A549 (cell line): ENCODE measurements at regions not wholly inside any gene's neighbourhood (a gene's known extent, or its start where the extent isn't known, plus 50 kb on each side); places are given as distances from the start of the nearest gene placed in this dataset.

Experiments used
- EP300 ChIP-seq, 2 experiments: fragments of >200 bp; sonication (Bioruptor Twin); formaldehyde crosslinking; IDR thresholded peaks; 2 replicates in 1 of 2; 3 replicates in 1 of 2; pipeline ENCODE4 v1.6.1; 2016 to 2017
- JUN ChIP-seq, 2 experiments: fragments of >200 bp; sonication (Bioruptor Twin); formaldehyde crosslinking; IDR thresholded peaks; 2 replicates in 1 of 2; 3 replicates in 1 of 2; pipeline ENCODE4 v1.6.1; 2016 to 2017
- JUNB ChIP-seq: fragments of >200 bp; sonication (Bioruptor Twin); formaldehyde crosslinking; IDR thresholded peaks from 2 replicates; pipeline ENCODE4 v1.6.1; 2016
- KDM1A ChIP-seq: fragments of 200-600 bp; sonication (generic); IDR thresholded peaks from 2 replicates; pipeline ENCODE4 v1.6.1; 2016; ENCODE audit warnings: low read depth, mild to moderate bottlenecking
- MAFK ChIP-seq: fragments of 450-650 bp; IDR thresholded peaks from 2 replicates; pipeline ENCODE4 v1.6.1; 2014; ENCODE audit not compliant: partially characterized antibody
- MYC ChIP-seq: IDR thresholded peaks from 2 replicates; pipeline ENCODE4 v1.6.1; 2012; ENCODE audit warnings: mild to moderate bottlenecking, inconsistent platforms, low read length, improper control_type of control experiment, borderline replicate concordance
- NFE2L2 ChIP-seq: fragments of 150-350 bp; conservative IDR thresholded peaks from 2 replicates; pipeline ENCODE4 v1.6.1; 2014; ENCODE audit warnings: low read length
- POLR2A ChIP-seq: IDR thresholded peaks from 2 replicates; pipeline ENCODE4 v1.6.1; 2012; ENCODE audit warnings: mild to moderate bottlenecking, low read length
- RAD21 ChIP-seq, 2 experiments: fragments of >200 bp in 1 of 2; sonication (Bioruptor Twin) in 1 of 2; formaldehyde crosslinking in 1 of 2; IDR thresholded peaks in 1 of 2; conservative IDR thresholded peaks in 1 of 2; 2 replicates in 1 of 2; 3 replicates in 1 of 2; pipeline ENCODE4 v1.6.1; 2012 to 2018; ENCODE audit warnings: inconsistent platforms in 1 of 2
- RFX5 ChIP-seq: fragments of 450-650 bp; IDR thresholded peaks from 2 replicates; pipeline ENCODE4 v1.7.1; 2014; ENCODE audit warnings: antibody characterized with exemption, mild to moderate bottlenecking, moderate library complexity
- SMC3 ChIP-seq: fragments of >200 bp; sonication (Bioruptor Twin); formaldehyde crosslinking; IDR thresholded peaks from 3 replicates; pipeline ENCODE4 v1.6.1; 2018; ENCODE audit warnings: inconsistent platforms
- TF ChIP-seq, protein P1 (sequence below): fragments of >200 bp; sonication (Bioruptor Twin); formaldehyde crosslinking; IDR thresholded peaks from 3 replicates; pipeline ENCODE4 v1.5.1; 2016

DNA sequence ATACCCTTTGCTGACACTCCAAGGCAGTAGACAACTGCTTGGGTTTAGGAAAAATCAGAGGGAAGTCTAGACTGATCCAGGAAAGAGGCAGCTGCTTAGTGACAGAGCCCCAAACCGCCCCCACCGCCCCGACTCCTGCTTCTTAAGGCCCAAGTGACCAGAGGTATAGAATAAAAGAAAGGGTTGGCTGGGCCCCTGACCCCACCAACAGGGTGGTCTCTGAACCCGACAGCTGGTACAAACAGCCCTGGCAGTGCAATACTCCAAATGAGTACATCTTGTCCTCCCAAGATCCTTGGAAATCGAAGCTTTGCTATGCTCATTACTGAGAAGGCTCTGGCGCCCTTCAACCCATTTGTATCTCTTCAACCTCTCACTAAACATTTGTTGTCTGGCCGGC, 60.6 kb downstream of the PABIR2 start:
- TF ChIP-seq, protein P1, sequence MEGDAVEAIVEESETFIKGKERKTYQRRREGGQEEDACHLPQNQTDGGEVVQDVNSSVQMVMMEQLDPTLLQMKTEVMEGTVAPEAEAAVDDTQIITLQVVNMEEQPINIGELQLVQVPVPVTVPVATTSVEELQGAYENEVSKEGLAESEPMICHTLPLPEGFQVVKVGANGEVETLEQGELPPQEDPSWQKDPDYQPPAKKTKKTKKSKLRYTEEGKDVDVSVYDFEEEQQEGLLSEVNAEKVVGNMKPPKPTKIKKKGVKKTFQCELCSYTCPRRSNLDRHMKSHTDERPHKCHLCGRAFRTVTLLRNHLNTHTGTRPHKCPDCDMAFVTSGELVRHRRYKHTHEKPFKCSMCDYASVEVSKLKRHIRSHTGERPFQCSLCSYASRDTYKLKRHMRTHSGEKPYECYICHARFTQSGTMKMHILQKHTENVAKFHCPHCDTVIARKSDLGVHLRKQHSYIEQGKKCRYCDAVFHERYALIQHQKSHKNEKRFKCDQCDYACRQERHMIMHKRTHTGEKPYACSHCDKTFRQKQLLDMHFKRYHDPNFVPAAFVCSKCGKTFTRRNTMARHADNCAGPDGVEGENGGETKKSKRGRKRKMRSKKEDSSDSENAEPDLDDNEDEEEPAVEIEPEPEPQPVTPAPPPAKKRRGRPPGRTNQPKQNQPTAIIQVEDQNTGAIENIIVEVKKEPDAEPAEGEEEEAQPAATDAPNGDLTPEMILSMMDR: no peak
- TF ChIP-seq NFE2L2 (no peak), EP300 (IDR thresholded peaks at IDR 0.05) (no peak), KDM1A (no peak), MYC (no peak), SMC3 (no peak), JUN (IDR thresholded peaks at IDR 0.05) (no peak), JUNB (no peak), RAD21 (conservative IDR thresholded peaks at IDR 0.05 in 1 of 2, IDR thresholded peaks at IDR 0.05 in 1 of 2) (no peak), RFX5 (no peak), MAFK (no peak), POLR2A (no peak)
